Stomach (tissue), 8 donors: ENCODE measurements at regions not wholly inside any gene's neighbourhood (a gene's known extent, or its start where the extent isn't known, plus 50 kb on each side); places are given as distances from the start of the nearest gene placed in this dataset.

Source experiments
- DNase-seq, 2 donors: peaks; one replicate each; pipeline versions ENCODE4 v3.0.0 to v3.0.0-alpha.2; 2013 to 2019
- H3K27ac ChIP-seq, 5 donors: fragments of 200-600 bp in 4 of 5; sonication (generic) in 4 of 5; one replicate each; pipeline ENCODE4 v1.5.1; 2013 to 2019; ENCODE audit warnings: mild to moderate bottlenecking in 1 of 5, moderate library complexity in 1 of 5
- H3K27me3 ChIP-seq, 3 donors: fragments of 200-600 bp; sonication (generic); one replicate each; pipeline ENCODE4 v1.5.1; 2017 to 2019; ENCODE audit warnings: mixed run types in 1 of 3
- H3K36me3 ChIP-seq, 4 donors: fragments of 200-600 bp; sonication (generic); 1 replicate in 3 of 4; 2 replicates in 1 of 4; pipeline ENCODE4 v1.5.1; 2016 to 2019
- H3K4me1 ChIP-seq, 4 donors: fragments of 200-600 bp; sonication (generic); one replicate each; pipeline ENCODE4 v1.5.1; 2016 to 2019
- H3K4me3 ChIP-seq, 4 donors: fragments of 200-600 bp; sonication (generic) in 3 of 4; one replicate each; pipeline ENCODE4 v1.5.1; 2016 to 2019; ENCODE audit warnings: mild to moderate bottlenecking in 1 of 4
- H3K9me3 ChIP-seq, 4 donors: fragments of 200-600 bp; sonication (generic); one replicate each; pipeline ENCODE4 v1.5.1; 2016 to 2019
- EP300 ChIP-seq: sonication (generic); formaldehyde crosslinking; IDR thresholded peaks from one replicate; pipeline ENCODE4 v1.6.1; 2017; ENCODE audit warnings: antibody characterized with exemption
- POLR2A ChIP-seq, 4 donors: fragments of 450-650 bp; IDR thresholded peaks; one replicate each; pipeline ENCODE4 v1.6.1; 2016; ENCODE audit warnings: antibody characterized with exemption in 4 of 4, control low read depth in 2 of 4, mild to moderate bottlenecking in 1 of 4, moderate library complexity in 1 of 4
- POLR2AphosphoS5 ChIP-seq, 3 donors: sonication (generic); formaldehyde crosslinking; IDR thresholded peaks; one replicate each; pipeline ENCODE4 v1.6.1; 2016; ENCODE audit warnings: antibody characterized with exemption in 3 of 3
- WGBS, 5 donors: extraction: QIAGEN DNeasy Blood & Tissue Kit in 3 of 5; methylation state at CpG; one replicate each; pipeline versions ENCODE4 v1.1.5 to v1.1.7; 2013 to 2018; 5-methylcytosine and 5-hydroxymethylcytosine counted together
- intact Hi-C: fragments of 100-400 bp; cut with DNase I; formaldehyde crosslinking; loops from one replicate; pipeline ENCODE4 v1.15.1; 2023; ENCODE audit warnings: low total_unique reads
- TF ChIP-seq, protein P1 (sequence below), 7 experiments: fragments of 450-650 bp in 4 of 7; fragments of 200-600 bp in 3 of 7; sonication (generic) in 3 of 7; IDR thresholded peaks; one replicate each; pipeline ENCODE4 v1.5.1; 2016 to 2019; ENCODE audit warnings: antibody characterized with exemption in 7 of 7, control low read depth in 2 of 7, mild to moderate bottlenecking in 1 of 7
- donor health status: healthy with polysubstance abuse.
- donor health status: Bipolar disorder and iron deficiency.
- donor health status: healthy.

DNA sequence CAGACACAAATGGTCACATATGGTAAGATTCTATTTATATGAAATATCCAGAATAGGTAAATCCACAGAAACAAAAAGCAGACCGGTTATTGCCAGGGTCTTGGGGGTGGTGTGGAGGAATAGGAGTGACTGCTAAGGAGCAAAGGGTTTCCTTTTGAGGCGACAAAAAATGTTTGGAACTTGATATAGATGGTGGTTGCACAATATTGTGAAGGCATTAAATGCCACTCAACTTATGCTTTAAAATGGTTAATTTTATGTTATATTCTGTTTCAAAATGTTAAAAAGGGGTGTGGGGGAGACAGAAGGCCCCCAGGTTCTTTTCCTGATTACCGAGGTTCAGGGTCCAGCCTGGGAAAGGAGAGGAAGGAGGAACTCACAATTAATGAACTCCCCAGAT, 304.4 kb downstream of the RRAGC start:
- Histone ChIP-seq H3K27me3 (peaks cover 0 to 5% (median 0%) of the 10 kb centered on the region in 3 donors), H3K9me3 (no peaks in the 10 kb centered on the region), H3K36me3 (no peaks in the 10 kb centered on the region), H3K4me3 (no peak overlapping the region), H3K4me1 (peaks cover 10 to 13% (median 11%) of the 10 kb centered on the region in 4 donors), H3K27ac (no peak overlapping the region)
- 89 to 94% (median 90%) methylated on average over 3 of the region's 3 CpGs for WGBS, 5 donors
- DNase-seq = no peak
- intact Hi-C loops = no loop called here
- TF ChIP-seq, protein P1, sequence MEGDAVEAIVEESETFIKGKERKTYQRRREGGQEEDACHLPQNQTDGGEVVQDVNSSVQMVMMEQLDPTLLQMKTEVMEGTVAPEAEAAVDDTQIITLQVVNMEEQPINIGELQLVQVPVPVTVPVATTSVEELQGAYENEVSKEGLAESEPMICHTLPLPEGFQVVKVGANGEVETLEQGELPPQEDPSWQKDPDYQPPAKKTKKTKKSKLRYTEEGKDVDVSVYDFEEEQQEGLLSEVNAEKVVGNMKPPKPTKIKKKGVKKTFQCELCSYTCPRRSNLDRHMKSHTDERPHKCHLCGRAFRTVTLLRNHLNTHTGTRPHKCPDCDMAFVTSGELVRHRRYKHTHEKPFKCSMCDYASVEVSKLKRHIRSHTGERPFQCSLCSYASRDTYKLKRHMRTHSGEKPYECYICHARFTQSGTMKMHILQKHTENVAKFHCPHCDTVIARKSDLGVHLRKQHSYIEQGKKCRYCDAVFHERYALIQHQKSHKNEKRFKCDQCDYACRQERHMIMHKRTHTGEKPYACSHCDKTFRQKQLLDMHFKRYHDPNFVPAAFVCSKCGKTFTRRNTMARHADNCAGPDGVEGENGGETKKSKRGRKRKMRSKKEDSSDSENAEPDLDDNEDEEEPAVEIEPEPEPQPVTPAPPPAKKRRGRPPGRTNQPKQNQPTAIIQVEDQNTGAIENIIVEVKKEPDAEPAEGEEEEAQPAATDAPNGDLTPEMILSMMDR (IDR thresholded peaks at IDR 0.05) = no peak
- TF ChIP-seq POLR2AphosphoS5 (IDR thresholded peaks at IDR 0.05) (no peak), EP300 (no peak), POLR2A (IDR thresholded peaks at IDR 0.05) (no peak)

DNA sequence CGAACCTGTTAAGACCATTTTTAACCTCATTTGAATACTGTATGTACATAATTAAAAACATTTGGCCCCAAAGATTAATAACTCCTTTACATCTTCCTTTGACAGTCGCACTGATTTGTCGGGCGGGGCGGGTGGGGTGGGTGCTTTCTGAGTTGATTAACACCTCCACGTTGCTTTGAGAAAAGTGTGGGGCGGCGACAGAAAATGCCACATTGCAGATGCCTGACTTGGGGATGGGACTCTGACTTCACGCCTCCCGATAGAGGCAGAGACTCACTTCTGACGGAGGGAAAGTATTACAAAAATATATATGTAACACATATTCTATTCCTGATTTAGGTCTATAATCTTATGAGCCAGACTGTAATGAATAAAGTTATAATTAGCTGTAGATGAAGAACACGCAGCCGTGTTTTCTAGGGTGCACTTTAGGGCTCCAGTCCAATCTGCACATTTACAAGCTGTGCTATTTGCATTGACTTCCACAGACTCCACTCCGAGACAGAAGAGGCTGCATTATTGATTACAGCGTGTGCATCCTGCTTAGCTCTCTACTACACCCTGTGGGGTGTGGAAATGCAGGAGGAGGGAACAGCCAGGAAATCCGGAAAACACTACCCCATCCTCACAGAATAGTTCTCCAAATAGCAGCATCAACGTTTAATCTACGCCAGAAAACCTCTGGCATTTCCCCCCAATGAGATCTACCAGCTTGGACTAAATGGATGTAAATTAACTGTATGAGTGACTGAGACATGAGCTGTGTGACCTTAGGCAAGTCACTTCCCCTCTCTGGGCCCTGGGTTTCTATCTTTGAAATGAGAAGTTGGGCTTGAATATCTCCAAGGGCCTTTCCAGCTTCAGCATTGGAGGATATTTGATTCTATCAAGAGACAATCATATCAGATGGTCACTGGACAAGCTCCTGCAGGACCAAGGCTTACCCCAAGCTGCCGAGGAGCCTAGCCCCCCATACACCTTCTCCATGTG, 308.0 kb downstream of the RRAGC start:
- intact Hi-C loops = no loop called here
- H3K36me3 ChIP-seq = no peaks in the 10 kb centered on the region
- WGBS, 5 donors = 75 to 79% (median 78%) methylated on average over 19 of the region's 19 CpGs
- no peak overlapping the region for H3K27ac ChIP-seq
- H3K27me3 ChIP-seq = peaks cover 0 to 7% (median 0%) of the 10 kb centered on the region in 3 donors
- H3K9me3 ChIP-seq = no peaks in the 10 kb centered on the region
- TF ChIP-seq POLR2A (IDR thresholded peaks at IDR 0.05) = no peak
- no peak for TF ChIP-seq POLR2AphosphoS5 (IDR thresholded peaks at IDR 0.05)
- no peak for TF ChIP-seq EP300
- TF ChIP-seq, protein P1 (IDR thresholded peaks at IDR 0.05) = no peak
- H3K4me3 ChIP-seq = no peak overlapping the region
- H3K4me1 ChIP-seq = no peaks in the 10 kb centered on the region
- DNase-seq = no peak

DNA sequence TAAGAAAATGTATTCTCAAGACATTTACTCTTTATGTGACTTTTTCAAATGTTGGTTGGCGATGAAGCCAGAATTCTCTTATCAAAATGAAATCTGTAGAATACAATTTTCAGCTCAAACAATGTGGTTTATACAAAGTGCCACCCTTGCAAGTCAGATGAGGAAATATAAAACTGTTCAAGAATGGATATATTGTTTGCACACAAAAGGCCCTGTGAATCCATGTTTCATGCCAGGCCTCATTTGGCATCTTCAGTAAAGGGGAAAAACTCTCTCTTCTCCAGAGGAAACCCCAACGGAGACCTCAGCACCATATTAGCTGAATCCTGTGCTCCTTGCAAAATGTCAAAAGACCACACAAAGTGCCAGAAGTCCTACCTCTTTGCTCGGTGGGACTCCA, 310.4 kb downstream of the RRAGC start:
- Histone ChIP-seq H3K27ac (no peak overlapping the region), H3K27me3 (peaks cover 0 to 12% (median 0%) of the 10 kb centered on the region in 3 donors), H3K4me3 (no peak overlapping the region), H3K4me1 (no peaks in the 10 kb centered on the region), H3K9me3 (no peaks in the 10 kb centered on the region), H3K36me3 (no peaks in the 10 kb centered on the region)
- WGBS, 5 donors = 78 to 88% (median 82%) methylated on average over 3 of the region's 3 CpGs
- intact Hi-C loops = no loop called here
- DNase-seq = no peak
- no peak for TF ChIP-seq EP300
- TF ChIP-seq, protein P1 (IDR thresholded peaks at IDR 0.05) = no peak
- TF ChIP-seq POLR2AphosphoS5 (IDR thresholded peaks at IDR 0.05) = no peak
- TF ChIP-seq POLR2A (IDR thresholded peaks at IDR 0.05) = no peak

DNA sequence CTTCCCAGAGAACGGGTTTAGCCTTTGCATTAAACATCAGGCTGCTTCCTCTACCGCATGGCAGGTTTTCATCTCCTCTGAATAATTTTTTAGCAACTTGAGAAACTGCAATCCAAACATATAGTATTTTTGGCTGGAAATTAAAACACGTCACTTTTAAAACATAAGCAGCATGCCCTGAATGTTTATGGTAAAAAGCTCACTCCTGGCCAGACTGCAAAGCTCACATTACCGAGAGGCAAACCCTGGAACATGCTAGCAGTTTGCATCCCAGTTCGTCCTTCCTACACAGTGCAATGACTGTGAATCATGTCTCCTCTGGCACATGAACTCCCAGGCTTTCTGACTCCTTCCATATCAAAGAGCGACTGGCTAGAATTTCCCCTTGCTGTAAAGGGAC, 312.3 kb downstream of the RRAGC start:
- TF ChIP-seq POLR2A (IDR thresholded peaks at IDR 0.05) (no peak), POLR2AphosphoS5 (IDR thresholded peaks at IDR 0.05) (no peak), EP300 (no peak)
- TF ChIP-seq, protein P1 (IDR thresholded peaks at IDR 0.05) = no peak
- Histone ChIP-seq H3K4me3 (no peak overlapping the region), H3K36me3 (no peaks in the 10 kb centered on the region), H3K4me1 (no peaks in the 10 kb centered on the region), H3K27ac (no peak overlapping the region), H3K9me3 (no peaks in the 10 kb centered on the region), H3K27me3 (peaks cover 0 to 15% (median 0%) of the 10 kb centered on the region in 3 donors)
- peak in 1 of 2 donors; percentile 51 for DNase-seq
- intact Hi-C loops = no loop called here
- 63 to 71% (median 68%) methylated on average over 6 of the region's 6 CpGs for WGBS, 5 donors
